OCI-LY1 (cell line): ENCODE measurements at regions not wholly inside any gene's neighbourhood (a gene's known extent, or its start where the extent isn't known, plus 50 kb on each side); places are given as distances from the start of the nearest gene placed in this dataset.

Experiments used
- H2AFZ ChIP-seq: fragments of 200-600 bp; sonication (generic), shearing (Covaris generic); 2 replicates; pipeline ENCODE4 v1.6.0; 2014; ENCODE audit warnings: antibody characterized with exemption, mild to moderate bottlenecking, low read length
- H3F3A ChIP-seq: fragments of 200-600 bp; sonication (generic), shearing (Covaris generic); 2 replicates; pipeline ENCODE4 v1.6.0; 2014; ENCODE audit warnings: mild to moderate bottlenecking, antibody characterized with exemption, low read length, moderate library complexity; ENCODE audit not compliant: insufficient read depth
- H3K27ac ChIP-seq: fragments of 200-600 bp; sonication (generic); 2 replicates; pipeline ENCODE4 v1.5.1; 2014; ENCODE audit warnings: low read length, mixed run types, mild to moderate bottlenecking, low read depth; ENCODE audit not compliant: poor library complexity, severe bottlenecking
- H3K27me3 ChIP-seq: fragments of 200-600 bp; sonication (generic); 2 replicates; pipeline ENCODE4 v1.6.0; 2014; ENCODE audit warnings: antibody characterized with exemption, mild to moderate bottlenecking, low read length, moderate library complexity; ENCODE audit not compliant: insufficient read depth
- H3K36me3 ChIP-seq: fragments of 200-600 bp; sonication (generic); 2 replicates; pipeline ENCODE4 v1.6.1; 2014; ENCODE audit warnings: mild to moderate bottlenecking, antibody characterized with exemption, low read length, moderate library complexity, mixed read lengths; ENCODE audit not compliant: insufficient read depth
- H3K4me1 ChIP-seq: fragments of 200-600 bp; sonication (generic); 2 replicates; pipeline ENCODE4 v1.5.1; 2014; ENCODE audit warnings: mild to moderate bottlenecking, low read length, moderate library complexity; ENCODE audit not compliant: insufficient read depth, severe bottlenecking
- H3K4me2 ChIP-seq: fragments of 200-600 bp; sonication (generic), shearing (Covaris generic); 2 replicates; pipeline ENCODE4 v1.6.1; 2014; ENCODE audit warnings: low read length
- H3K4me3 ChIP-seq: fragments of 200-600 bp; sonication (generic); 2 replicates; pipeline ENCODE4 v1.5.1; 2014; ENCODE audit warnings: low read length, low read depth, mild to moderate bottlenecking, mixed read lengths; ENCODE audit not compliant: poor library complexity, severe bottlenecking
- H3K79me2 ChIP-seq: fragments of 200-600 bp; shearing (Covaris generic); 2 replicates; pipeline ENCODE4 v1.6.1; 2016; ENCODE audit warnings: mixed run types, low read length, mixed read lengths; ENCODE audit not compliant: insufficient read depth
- H3K9ac ChIP-seq: fragments of 200-600 bp; sonication (generic), shearing (Covaris generic); 2 replicates; pipeline ENCODE4 v1.6.1; 2014; ENCODE audit warnings: mild to moderate bottlenecking, low read length, mixed read lengths
- H3K9me2 ChIP-seq: fragments of 200-600 bp; sonication (generic), shearing (Covaris generic); 2 replicates; pipeline ENCODE4 v1.6.1; 2014; ENCODE audit warnings: low read depth, mild to moderate bottlenecking, low read length, mixed read lengths
- H3K9me3 ChIP-seq: fragments of 200-600 bp; shearing (Covaris generic); 2 replicates; pipeline ENCODE4 v1.6.1; 2014; ENCODE audit warnings: low read length, mixed read lengths
- H4K20me1 ChIP-seq: fragments of 200-600 bp; sonication (generic), shearing (Covaris generic); 2 replicates; pipeline ENCODE4 v1.6.0; 2016; ENCODE audit warnings: mild to moderate bottlenecking, low read length; ENCODE audit not compliant: insufficient read depth
- CTCF ChIP-seq: fragments of 200-600 bp; sonication (generic), shearing (Covaris generic); IDR thresholded peaks from 2 replicates; pipeline ENCODE4 v1.5.1; 2017; ENCODE audit warnings: mild to moderate bottlenecking, antibody characterized with exemption, low read length, moderate library complexity, mixed read lengths
- EZH2 ChIP-seq: fragments of 200-600 bp; sonication (generic), shearing (Covaris generic); IDR thresholded peaks from 2 replicates; pipeline ENCODE4 v1.8.0; 2017; ENCODE audit warnings: borderline replicate concordance, mixed run types, mild to moderate bottlenecking, antibody characterized with exemption, low read length, moderate library complexity, mixed read lengths

GRCh38 chr3:117146571-117146970, 437.0 kb downstream of the TUSC7 start:
- no peaks in the 10 kb centered on the region for H3F3A ChIP-seq
- no peak overlapping the region for H3K4me2 ChIP-seq
- no peaks in the 10 kb centered on the region for H3K36me3 ChIP-seq
- no peak overlapping the region for H3K27ac ChIP-seq
- H3K79me2 ChIP-seq, result no peaks in the 10 kb centered on the region
- H3K9me3 ChIP-seq, result no peaks in the 10 kb centered on the region
- no peaks in the 10 kb centered on the region for H3K9me2 ChIP-seq
- no peaks in the 10 kb centered on the region for H4K20me1 ChIP-seq
- H3K27me3 ChIP-seq, result no peaks in the 10 kb centered on the region
- H3K4me3 ChIP-seq, result no peak overlapping the region
- TF ChIP-seq EZH2 (no peak), CTCF (no peak)
- H3K9ac ChIP-seq, result no peak overlapping the region
- H3K4me1 ChIP-seq, result no peaks in the 10 kb centered on the region
- no peak overlapping the region for H2AFZ ChIP-seq

DNA sequence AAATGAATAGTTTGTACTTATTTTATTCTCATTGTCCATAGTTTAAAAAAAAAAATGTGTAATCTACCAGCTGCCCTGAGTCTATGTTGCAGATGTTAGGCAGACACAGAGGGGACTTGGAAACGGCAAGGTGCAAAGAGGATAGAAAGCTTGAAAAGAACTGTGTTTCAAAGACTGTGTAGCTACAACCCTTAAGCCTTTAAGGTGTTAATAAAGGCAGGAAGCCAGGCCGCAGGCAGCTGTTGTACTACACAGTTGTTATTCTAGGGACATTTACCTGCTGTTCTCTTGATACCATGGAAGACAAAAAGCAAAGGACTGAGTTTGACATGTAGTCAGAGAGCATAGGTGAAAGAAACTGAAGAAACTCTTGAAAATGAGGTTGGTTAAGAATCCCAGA, 440.0 kb downstream of the TUSC7 start:
- H3K4me1 ChIP-seq, result no peaks in the 10 kb centered on the region
- no peaks in the 10 kb centered on the region for H3K27me3 ChIP-seq
- H3K4me2 ChIP-seq, result no peak overlapping the region
- no peak overlapping the region for H3K27ac ChIP-seq
- H3K9me2 ChIP-seq, result no peaks in the 10 kb centered on the region
- no peaks in the 10 kb centered on the region for H3F3A ChIP-seq
- H3K4me3 ChIP-seq, result no peak overlapping the region
- H4K20me1 ChIP-seq, result no peaks in the 10 kb centered on the region
- H3K36me3 ChIP-seq, result no peaks in the 10 kb centered on the region
- TF ChIP-seq CTCF (no peak), EZH2 (no peak)
- no peaks in the 10 kb centered on the region for H3K79me2 ChIP-seq
- no peaks in the 10 kb centered on the region for H3K9me3 ChIP-seq
- H3K9ac ChIP-seq, result no peak overlapping the region
- H2AFZ ChIP-seq, result no peak overlapping the region

- no peaks in the 10 kb centered on the region for H3K79me2 ChIP-seq
- no peaks in the 10 kb centered on the region for H3K36me3 ChIP-seq
- no peaks in the 10 kb centered on the region for H3K9me2 ChIP-seq
- no peaks in the 10 kb centered on the region for H3K27me3 ChIP-seq
- H3K9me3 ChIP-seq, result no peaks in the 10 kb centered on the region
- H3K4me1 ChIP-seq, result no peaks in the 10 kb centered on the region
- no peaks in the 10 kb centered on the region for H3F3A ChIP-seq
- TF ChIP-seq CTCF (no peak), EZH2 (no peak)
- no peak overlapping the region for H3K4me3 ChIP-seq
- H3K4me2 ChIP-seq, result no peak overlapping the region
- H3K9ac ChIP-seq, result no peak overlapping the region
- no peak overlapping the region for H3K27ac ChIP-seq
- no peaks in the 10 kb centered on the region for H4K20me1 ChIP-seq
- H2AFZ ChIP-seq, result no peak overlapping the region
These were observed 441.0 kb downstream of the TUSC7 start for GRCh38 chr3:117150628-117151027.
